Omental fat pad (tissue), 3 donors: ENCODE measurements at regions not wholly inside any gene's neighbourhood (a gene's known extent, or its start where the extent isn't known, plus 50 kb on each side); places are given as distances from the start of the nearest gene placed in this dataset.
"Not testable (repeated sequence)": the region's sequence is repeated elsewhere in the genome, so short reads cannot be mapped to it uniquely, and the experiment has no call there.

Experiments used
- ATAC-seq: fragments of 150-250 bp; one replicate; pipeline ENCODE4 v1.9.1; 2016; ENCODE audit warnings: mild to moderate bottlenecking, moderate library complexity; ENCODE audit not compliant: low FRiP score
- DNase-seq: peaks from one replicate; pipeline ENCODE4 v3.0.0-alpha.2; 2019; ENCODE audit warnings: low spot score
- TF ChIP-seq, protein P1 (sequence below), 3 donors: fragments of 450-650 bp; IDR thresholded peaks; one replicate each; pipeline ENCODE4 v1.5.1; 2016 to 2017; ENCODE audit warnings: antibody characterized with exemption in 3 of 3, mild to moderate bottlenecking in 3 of 3, moderate library complexity in 2 of 3

DNA sequence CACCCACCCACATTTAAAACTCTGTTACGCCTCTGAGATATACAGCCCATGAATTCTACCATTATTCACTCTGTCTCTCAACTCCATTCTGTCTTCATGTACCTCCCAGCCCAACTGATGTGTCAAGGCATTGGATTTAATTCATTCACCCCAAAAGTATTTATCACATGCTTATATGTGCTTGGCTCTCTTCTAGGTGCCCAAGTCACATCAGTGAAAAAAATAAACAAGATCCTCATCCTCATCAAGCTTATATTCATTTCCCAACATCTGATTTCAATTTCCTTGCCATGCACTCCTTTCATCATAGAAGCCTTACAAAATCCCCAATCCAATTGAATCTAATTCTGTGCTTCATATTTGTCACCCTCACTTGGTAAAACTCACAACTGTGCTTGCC lies 967.6 kb downstream of the LTN1 start:
- no peak for ATAC-seq
- no peak for DNase-seq
- TF ChIP-seq, protein P1, sequence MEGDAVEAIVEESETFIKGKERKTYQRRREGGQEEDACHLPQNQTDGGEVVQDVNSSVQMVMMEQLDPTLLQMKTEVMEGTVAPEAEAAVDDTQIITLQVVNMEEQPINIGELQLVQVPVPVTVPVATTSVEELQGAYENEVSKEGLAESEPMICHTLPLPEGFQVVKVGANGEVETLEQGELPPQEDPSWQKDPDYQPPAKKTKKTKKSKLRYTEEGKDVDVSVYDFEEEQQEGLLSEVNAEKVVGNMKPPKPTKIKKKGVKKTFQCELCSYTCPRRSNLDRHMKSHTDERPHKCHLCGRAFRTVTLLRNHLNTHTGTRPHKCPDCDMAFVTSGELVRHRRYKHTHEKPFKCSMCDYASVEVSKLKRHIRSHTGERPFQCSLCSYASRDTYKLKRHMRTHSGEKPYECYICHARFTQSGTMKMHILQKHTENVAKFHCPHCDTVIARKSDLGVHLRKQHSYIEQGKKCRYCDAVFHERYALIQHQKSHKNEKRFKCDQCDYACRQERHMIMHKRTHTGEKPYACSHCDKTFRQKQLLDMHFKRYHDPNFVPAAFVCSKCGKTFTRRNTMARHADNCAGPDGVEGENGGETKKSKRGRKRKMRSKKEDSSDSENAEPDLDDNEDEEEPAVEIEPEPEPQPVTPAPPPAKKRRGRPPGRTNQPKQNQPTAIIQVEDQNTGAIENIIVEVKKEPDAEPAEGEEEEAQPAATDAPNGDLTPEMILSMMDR (IDR thresholded peaks at IDR 0.05): no peak

DNA sequence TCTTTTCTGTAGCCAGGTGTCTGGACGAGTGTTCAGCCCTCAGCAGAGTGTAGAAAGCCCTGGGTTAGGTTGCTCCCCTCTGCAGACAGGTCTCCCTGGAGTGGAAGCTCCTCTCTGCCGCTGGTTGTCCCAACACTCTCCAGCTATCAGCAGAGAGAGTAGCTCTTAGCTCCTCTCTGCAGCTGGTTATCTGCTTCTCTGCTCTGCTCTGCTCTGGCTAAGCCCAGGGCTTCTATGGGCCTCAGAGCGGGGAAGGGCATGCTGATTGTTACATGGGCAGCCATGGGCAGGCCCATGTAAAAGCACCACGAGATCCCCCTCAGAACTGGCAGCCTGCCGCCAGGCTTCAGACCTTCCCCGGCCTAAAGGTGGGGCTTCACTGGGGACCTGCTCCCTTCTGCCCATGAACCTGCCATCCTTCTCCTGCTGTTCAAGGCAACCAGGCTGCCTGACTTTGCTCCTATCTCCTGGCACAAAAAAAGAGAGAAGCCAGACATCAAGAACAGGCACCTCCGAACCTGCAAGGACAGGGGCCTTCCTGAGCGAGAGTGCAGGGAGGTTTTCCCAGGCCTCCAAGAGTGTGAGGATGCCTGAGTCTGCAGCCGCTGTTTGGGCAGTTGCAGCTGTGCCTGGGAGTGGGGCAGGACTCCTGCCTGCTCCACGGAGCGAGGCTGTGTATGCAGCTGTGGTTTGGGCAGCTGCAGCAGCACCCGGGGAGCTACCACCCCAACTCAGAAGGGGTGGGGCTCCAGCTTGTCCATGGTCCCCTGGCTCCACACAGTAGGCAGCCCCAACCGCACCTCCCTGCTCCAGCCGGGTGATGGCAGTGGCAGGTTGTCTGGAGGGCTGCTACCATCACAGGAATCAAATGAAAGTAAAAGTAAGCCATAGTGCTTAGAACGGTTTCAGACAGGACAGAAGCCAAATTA lies 973.7 kb downstream of the LTN1 start:
- TF ChIP-seq, protein P1 (IDR thresholded peaks at IDR 0.05): no peak
- DNase-seq (no peak), ATAC-seq (no peak)

DNA sequence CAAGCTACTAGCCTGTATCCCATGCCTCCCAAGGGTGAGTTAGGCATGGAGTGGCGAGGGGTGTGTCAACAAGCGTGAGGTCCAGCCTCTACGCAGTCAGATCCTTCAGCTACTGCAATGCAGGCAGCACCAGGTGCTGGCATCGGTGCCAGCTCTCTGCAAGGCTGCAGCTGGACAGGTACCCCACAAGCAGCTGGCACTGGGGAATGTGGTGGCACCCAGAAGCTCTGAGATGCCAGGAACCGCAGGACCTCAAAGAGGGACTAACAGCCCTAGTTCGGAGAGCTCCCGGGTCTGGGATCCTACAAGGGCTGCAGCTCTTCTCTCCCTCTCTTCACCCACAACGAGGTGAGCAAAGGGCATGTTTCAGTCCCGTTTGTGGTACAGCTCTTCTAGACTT lies 974.5 kb downstream of the LTN1 start:
- ATAC-seq: no peak
- TF ChIP-seq, protein P1 (IDR thresholded peaks at IDR 0.05): no peak
- DNase-seq: no peak

DNA sequence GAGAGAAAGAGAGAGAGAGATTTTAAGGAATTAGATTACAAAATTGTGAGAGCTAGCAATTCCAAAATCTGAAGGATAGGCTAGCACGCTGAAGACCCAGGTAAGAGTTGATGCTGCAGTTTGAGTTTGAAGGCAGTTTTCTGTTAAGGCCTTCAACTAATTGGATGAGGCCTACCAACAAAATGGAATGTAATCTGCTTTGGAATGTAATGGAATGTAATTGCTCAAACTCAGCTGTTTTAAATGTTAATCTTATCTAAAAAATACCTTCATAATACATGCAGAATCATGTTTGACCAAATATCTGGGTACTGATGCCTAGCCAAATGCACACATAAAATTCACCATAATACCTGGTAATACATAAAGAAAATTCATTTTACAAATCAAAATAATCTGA lies 976.1 kb downstream of the LTN1 start:
- DNase-seq (no peak), ATAC-seq (no peak)
- TF ChIP-seq, protein P1 (IDR thresholded peaks at IDR 0.05): no peak

DNA sequence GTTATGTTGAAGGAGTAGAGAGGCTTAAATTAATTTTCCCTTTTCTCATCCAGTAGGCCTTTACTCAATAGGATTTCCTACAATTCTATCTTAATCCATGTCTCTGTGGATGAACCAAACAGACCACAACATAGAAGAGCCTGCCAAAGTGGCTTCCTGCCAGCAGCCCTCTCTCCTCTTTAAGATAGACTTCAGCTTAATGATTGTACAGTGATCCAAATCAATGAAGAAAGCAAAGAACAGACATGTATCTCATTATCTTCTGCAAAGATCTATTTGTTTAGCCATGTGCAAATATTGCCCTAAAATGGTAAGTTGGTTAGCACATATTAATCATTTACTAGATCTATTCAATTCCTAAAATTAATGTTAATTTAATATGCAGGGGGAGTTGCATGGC lies 979.6 kb downstream of the LTN1 start:
- not testable (repeated sequence) for DNase-seq, ATAC-seq

DNA sequence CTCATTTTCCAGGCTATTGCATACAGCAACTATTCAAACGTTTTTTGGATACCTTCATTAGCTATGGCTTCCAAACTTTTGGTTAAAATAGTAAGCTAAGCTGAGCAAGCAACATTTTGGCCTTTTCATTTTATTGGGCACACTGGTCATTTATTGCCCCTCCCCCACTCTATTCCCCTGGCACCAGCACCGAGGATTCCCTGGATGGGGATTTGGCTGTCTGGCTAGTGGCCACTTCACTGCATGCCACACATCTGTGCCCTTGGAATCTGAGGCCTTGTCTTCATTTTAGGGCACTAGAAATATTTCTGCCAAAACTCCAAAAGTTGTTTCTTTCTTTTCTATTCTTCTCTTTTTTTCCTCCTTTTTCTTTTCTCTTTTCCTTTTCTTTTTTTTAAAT lies 980.7 kb downstream of the LTN1 start:
- DNase-seq, ATAC-seq: not testable (repeated sequence)

DNA sequence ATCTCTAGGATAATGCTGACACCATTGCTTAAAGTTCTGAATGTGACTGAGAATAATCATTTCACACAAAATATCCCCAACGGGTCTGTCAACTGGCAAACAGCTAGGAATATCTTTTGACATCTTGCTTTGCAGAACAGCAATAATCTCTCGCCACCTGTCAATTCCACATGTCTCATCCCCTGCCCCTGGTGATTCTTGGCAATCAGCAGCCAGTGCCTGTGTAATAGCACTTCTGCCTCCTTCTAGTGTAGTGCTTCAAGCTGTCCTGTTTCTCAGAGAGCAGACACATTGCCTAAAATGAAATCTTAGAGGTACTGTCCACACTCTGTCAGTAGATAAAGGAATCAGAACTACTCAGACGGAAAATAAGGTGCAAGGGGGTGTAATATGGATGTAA lies 984.4 kb downstream of the LTN1 start:
- DNase-seq, ATAC-seq: not testable (repeated sequence)

DNA sequence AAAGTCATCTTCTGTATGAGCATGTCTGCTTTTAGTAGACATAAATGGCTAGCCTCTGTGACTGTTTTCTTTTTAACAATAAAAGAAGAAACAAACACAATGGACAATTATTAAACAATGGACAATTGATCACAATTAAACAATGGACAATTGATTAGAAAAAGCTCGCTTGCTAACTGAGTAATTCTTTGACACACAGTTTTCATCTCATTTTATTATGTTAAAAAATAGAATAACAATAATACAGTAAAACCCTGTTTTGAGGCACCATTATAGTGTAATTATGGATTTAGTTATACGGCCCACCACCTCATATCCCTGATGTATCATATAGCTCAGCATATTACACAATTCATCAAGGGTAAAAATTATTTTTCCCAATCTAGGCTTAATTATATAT lies 989.0 kb downstream of the LTN1 start:
- not testable (repeated sequence) for DNase-seq

DNA sequence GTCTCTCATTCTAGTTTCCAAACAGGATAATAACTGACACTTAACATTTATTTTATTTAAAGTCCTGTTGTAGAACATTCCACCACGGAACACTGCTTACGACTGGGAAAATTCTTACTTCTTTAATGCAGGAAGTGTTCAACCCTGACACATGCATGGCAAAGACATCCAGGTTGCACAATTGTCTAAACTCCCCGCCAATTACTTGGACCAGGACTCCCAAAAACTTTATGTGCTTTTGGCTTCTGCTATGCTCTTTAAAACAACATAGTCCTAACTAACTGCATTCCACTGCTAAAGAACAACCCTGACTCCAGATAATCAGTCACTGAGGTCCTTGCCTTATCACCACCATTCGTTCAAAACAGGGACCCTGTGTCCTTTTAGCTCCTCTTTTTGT lies 995.8 kb downstream of the LTN1 start:
- DNase-seq: not testable (repeated sequence)
- ATAC-seq: peak; percentile 84

More for the DNA sequence above, 989.0 kb downstream of the LTN1 start:
- ATAC-seq: not testable (repeated sequence)

DNA sequence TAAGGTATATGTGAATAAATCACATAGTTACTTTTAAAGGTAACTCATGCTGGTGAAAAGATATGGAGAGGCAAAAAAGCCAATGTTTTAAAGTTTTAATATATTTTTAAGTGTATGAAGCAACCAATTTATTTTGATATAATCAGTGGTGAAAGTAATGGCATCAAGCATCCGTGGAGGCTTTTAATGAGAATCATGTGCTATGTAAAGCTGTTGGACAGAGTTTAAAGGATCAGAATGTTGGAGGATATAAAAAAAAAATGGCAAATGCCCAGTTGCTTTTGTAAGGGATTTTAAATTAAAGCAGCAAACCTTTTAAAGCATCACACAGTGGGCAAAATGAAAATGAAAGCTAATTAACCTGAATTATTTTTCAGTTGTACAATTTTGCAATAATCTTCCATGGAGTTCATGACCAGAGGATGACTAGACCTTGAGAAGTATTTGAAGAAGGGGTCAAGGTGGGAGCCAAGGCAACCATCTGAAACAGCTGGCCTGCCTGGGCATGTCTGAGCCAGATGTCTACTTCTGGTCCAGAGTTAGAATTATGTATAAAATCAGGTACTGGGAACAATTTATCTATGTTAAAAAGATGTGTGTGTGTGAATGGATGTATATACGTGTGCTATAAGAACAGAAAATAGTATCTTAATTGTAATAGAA lies 1007.9 kb downstream of the LTN1 start:
- ATAC-seq, DNase-seq: not testable (repeated sequence)

DNA sequence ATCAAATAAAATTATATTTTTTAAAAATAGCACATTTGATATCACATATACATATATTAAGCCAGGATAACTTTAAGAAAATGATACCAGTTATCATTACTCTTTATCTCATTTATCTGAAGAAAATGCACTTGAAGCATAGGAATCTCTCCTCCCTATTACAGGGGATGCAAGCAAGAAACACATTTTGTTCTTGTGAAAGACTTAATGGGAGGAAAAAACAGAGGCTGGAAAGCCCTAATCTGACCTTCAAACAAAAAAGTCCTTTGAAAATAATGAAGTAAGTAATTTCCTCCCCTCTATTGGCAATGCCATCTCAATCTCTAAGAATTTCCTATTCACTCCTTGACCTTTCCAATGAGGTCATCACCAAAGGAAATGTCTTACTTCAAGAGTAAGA lies 1012.6 kb upstream of the ADAMTS5 start:
- ATAC-seq: not testable (repeated sequence)

More for the DNA sequence above, 1012.6 kb upstream of the ADAMTS5 start:
- not testable (repeated sequence) for DNase-seq
